Osteocyte (in vitro differentiated cells): ENCODE measurements at regions not wholly inside any gene's neighbourhood (a gene's known extent, or its start where the extent isn't known, plus 50 kb on each side); places are given as distances from the start of the nearest gene placed in this dataset.

Source experiments
- DNase-seq: peaks from one replicate; pipeline ENCODE4 v3.0.0; 2021; ENCODE audit warnings: mixed read lengths; ENCODE audit not compliant: unreplicated experiment; ENCODE audit errors: extremely low spot score
- H3K27ac Mint-ChIP-seq: one replicate; pipeline ENCODE4 v1.8.0; 2021; ENCODE audit warnings: mild to moderate bottlenecking, mixed read lengths; ENCODE audit not compliant: unreplicated experiment
- H3K27me3 Mint-ChIP-seq: one replicate; pipeline ENCODE4 v1.8.0; 2021; ENCODE audit warnings: mixed read lengths; ENCODE audit not compliant: unreplicated experiment
- H3K36me3 Mint-ChIP-seq: one replicate; pipeline ENCODE4 v1.8.0; 2021; ENCODE audit warnings: mixed read lengths; ENCODE audit not compliant: unreplicated experiment
- H3K4me1 Mint-ChIP-seq: one replicate; pipeline ENCODE4 v1.8.0; 2021; ENCODE audit warnings: mixed read lengths; ENCODE audit not compliant: unreplicated experiment
- H3K4me3 Mint-ChIP-seq: one replicate; pipeline ENCODE4 v1.8.0; 2021; ENCODE audit warnings: mild to moderate bottlenecking, moderate library complexity, mixed read lengths; ENCODE audit not compliant: unreplicated experiment
- H3K9me3 Mint-ChIP-seq: one replicate; pipeline ENCODE4 v1.8.0; 2021; ENCODE audit warnings: mixed read lengths; ENCODE audit not compliant: unreplicated experiment
- CTCF ChIP-seq: fragments of 200-600 bp; sonication (generic); IDR thresholded peaks from 2 replicates; pipeline ENCODE4 v1.5.0; 2021; ENCODE audit warnings: antibody characterized with exemption, mild to moderate bottlenecking, moderate library complexity

GRCh38 chr4:18134111-18134510, 112.6 kb upstream of the LCORL start:
- no peaks in the 10 kb centered on the region for H3K27me3 Mint-ChIP-seq
- no peaks in the 10 kb centered on the region for H3K4me1 Mint-ChIP-seq
- DNase-seq: no peak
- no peaks in the 10 kb centered on the region for H3K9me3 Mint-ChIP-seq
- no peak for TF ChIP-seq CTCF
- no peak overlapping the region for H3K27ac Mint-ChIP-seq
- H3K36me3 Mint-ChIP-seq: no peaks in the 10 kb centered on the region
- no peak overlapping the region for H3K4me3 Mint-ChIP-seq

GRCh38 chr4:18130256-18130655, 108.7 kb upstream of the LCORL start:
- no peaks in the 10 kb centered on the region for H3K27me3 Mint-ChIP-seq
- no peaks in the 10 kb centered on the region for H3K4me1 Mint-ChIP-seq
- H3K36me3 Mint-ChIP-seq: no peaks in the 10 kb centered on the region
- no peak overlapping the region for H3K4me3 Mint-ChIP-seq
- no peaks in the 10 kb centered on the region for H3K9me3 Mint-ChIP-seq
- no peak overlapping the region for H3K27ac Mint-ChIP-seq
- no peak for DNase-seq
- no peak for TF ChIP-seq CTCF

- H3K27ac Mint-ChIP-seq: no peak overlapping the region
- H3K27me3 Mint-ChIP-seq: peaks cover 7% of the 10 kb centered on the region
- H3K9me3 Mint-ChIP-seq: no peaks in the 10 kb centered on the region
- no peaks in the 10 kb centered on the region for H3K4me1 Mint-ChIP-seq
- H3K4me3 Mint-ChIP-seq: no peak overlapping the region
- no peaks in the 10 kb centered on the region for H3K36me3 Mint-ChIP-seq
- DNase-seq: no peak
- TF ChIP-seq CTCF: no peak
These were observed 106.7 kb upstream of the LCORL start for GRCh38 chr4:18128241-18128640.

- no peak for TF ChIP-seq CTCF
- peaks cover 9% of the 10 kb centered on the region for H3K27me3 Mint-ChIP-seq
- no peak overlapping the region for H3K27ac Mint-ChIP-seq
- H3K36me3 Mint-ChIP-seq: no peaks in the 10 kb centered on the region
- no peak overlapping the region for H3K4me3 Mint-ChIP-seq
- no peaks in the 10 kb centered on the region for H3K4me1 Mint-ChIP-seq
- DNase-seq: no peak
- no peaks in the 10 kb centered on the region for H3K9me3 Mint-ChIP-seq
These were observed 105.5 kb upstream of the LCORL start for GRCh38 chr4:18127030-18127429.

GRCh38 chr4:18113710-18114331, 92.3 kb upstream of the LCORL start:
- no peak overlapping the region for H3K4me3 Mint-ChIP-seq
- DNase-seq: no peak
- H3K4me1 Mint-ChIP-seq: no peaks in the 10 kb centered on the region
- peaks cover 5% of the 10 kb centered on the region for H3K27me3 Mint-ChIP-seq
- H3K27ac Mint-ChIP-seq: no peak overlapping the region
- H3K36me3 Mint-ChIP-seq: no peaks in the 10 kb centered on the region
- no peak for TF ChIP-seq CTCF
- H3K9me3 Mint-ChIP-seq: no peaks in the 10 kb centered on the region
